Small intestine (tissue), 7 donors: ENCODE measurements at regions not wholly inside any gene's neighbourhood (a gene's known extent, or its start where the extent isn't known, plus 50 kb on each side); places are given as distances from the start of the nearest gene placed in this dataset.
A peak's percentile ranks its signal among the peaks of the same experiment; 100 is the strongest.

Experiments used
- DNase-seq, 2 donors: peaks; one replicate each; pipeline versions ENCODE4 v3.0.0 to v3.0.0-alpha.2; 2013
- FAIRE-seq: peaks from 2 replicates; lab custom pipeline; 2012; peaks lifted over from hg19 to GRCh38; lab: Jason Lieb, UNC
- H3K27ac ChIP-seq, 3 donors: one replicate each; pipeline ENCODE4 v1.5.1; 2013; ENCODE audit warnings: low read length in 2 of 3, mild to moderate bottlenecking in 2 of 3, control low read depth in 1 of 3, inconsistent platforms in 1 of 3, low read depth in 1 of 3, moderate library complexity in 1 of 3
- H3K27me3 ChIP-seq, 3 donors: one replicate each; pipeline ENCODE4 v1.6.1; 2013; ENCODE audit warnings: low read length in 3 of 3, inconsistent platforms in 1 of 3; ENCODE audit not compliant: control insufficient read depth in 3 of 3, insufficient read depth in 3 of 3
- H3K36me3 ChIP-seq, 3 donors: one replicate each; pipeline ENCODE4 v1.6.1; 2013; ENCODE audit warnings: low read length in 3 of 3, inconsistent platforms in 1 of 3, low read depth in 1 of 3, mild to moderate bottlenecking in 1 of 3, moderate library complexity in 1 of 3; ENCODE audit not compliant: control insufficient read depth in 3 of 3, insufficient read depth in 2 of 3
- H3K4me1 ChIP-seq, 3 donors: one replicate each; pipeline ENCODE4 v1.6.1; 2013; ENCODE audit warnings: low read length in 2 of 3, inconsistent platforms in 1 of 3, low read depth in 1 of 3, mild to moderate bottlenecking in 1 of 3, moderate library complexity in 1 of 3; ENCODE audit not compliant: control insufficient read depth in 3 of 3, insufficient read depth in 2 of 3
- H3K4me3 ChIP-seq, 3 donors: one replicate each; pipeline ENCODE4 v1.5.1; 2013; ENCODE audit warnings: low read length in 3 of 3, control low read depth in 1 of 3, inconsistent platforms in 1 of 3, low read depth in 1 of 3, mild to moderate bottlenecking in 1 of 3, moderate library complexity in 1 of 3
- H3K9me3 ChIP-seq, 2 donors: one replicate each; pipeline ENCODE4 v1.6.1; 2013; ENCODE audit warnings: low read depth in 1 of 2, low read length in 1 of 2; ENCODE audit not compliant: control insufficient read depth in 2 of 2, insufficient read depth in 1 of 2
- WGBS, 3 donors: extraction: QIAGEN DNeasy Blood & Tissue Kit; methylation state at CpG; one replicate each; pipeline ENCODE4 v1.1.7; 2013; 5-methylcytosine and 5-hydroxymethylcytosine counted together
- donor health status: healthy with polysubstance abuse.
- donor health status: control.
- donor health status: control.
- donor health status: Bipolar disorder and iron deficiency.
- donor health status: healthy.

GRCh38 chr20:40738976-40739375 is 49.9 kb upstream of the MAFB start:
- H3K9me3 ChIP-seq = no peaks in the 10 kb centered on the region
- no peaks in the 10 kb centered on the region for H3K4me1 ChIP-seq
- H3K27ac ChIP-seq = no peak overlapping the region
- 50 to 54% (median 53%) methylated on average over 9 of the region's 9 CpGs for WGBS, 3 donors
- peaks cover 0 to 4% (median 0%) of the 10 kb centered on the region in 3 donors for H3K27me3 ChIP-seq
- no peak for DNase-seq
- H3K4me3 ChIP-seq = no peak overlapping the region
- FAIRE-seq = no peak
- H3K36me3 ChIP-seq = no peaks in the 10 kb centered on the region

GRCh38 chr20:40739841-40740240 is 50.8 kb upstream of the MAFB start:
- FAIRE-seq = no peak
- 35 to 95% (median 44%) methylated on average over 1 of the region's 1 CpG for WGBS, 3 donors

GRCh38 chr20:40741507-40742106 is 52.6 kb upstream of the MAFB start:
- H3K27me3 ChIP-seq = peaks cover 0 to 4% (median 0%) of the 10 kb centered on the region in 3 donors
- no peaks in the 10 kb centered on the region for H3K9me3 ChIP-seq
- H3K4me3 ChIP-seq = no peak overlapping the region
- no peak overlapping the region for H3K27ac ChIP-seq
- H3K4me1 ChIP-seq = no peaks in the 10 kb centered on the region
- no peak for FAIRE-seq
- H3K36me3 ChIP-seq = no peaks in the 10 kb centered on the region
- peak; percentile 39 to 50 for DNase-seq
- 37 to 55% (median 44%) methylated on average over 6 of the region's 6 CpGs for WGBS, 3 donors

More at GRCh38 chr20:40739841-40740240, 50.8 kb upstream of the MAFB start:
- H3K9me3 ChIP-seq = no peaks in the 10 kb centered on the region
- H3K4me3 ChIP-seq = no peak overlapping the region
- no peaks in the 10 kb centered on the region for H3K36me3 ChIP-seq
- DNase-seq = no peak
- H3K4me1 ChIP-seq = no peaks in the 10 kb centered on the region
- H3K27me3 ChIP-seq = peaks cover 0 to 4% (median 0%) of the 10 kb centered on the region in 3 donors
- H3K27ac ChIP-seq = no peak overlapping the region

- WGBS, 3 donors = 48 to 55% (median 50%) methylated on average over 8 of the region's 8 CpGs
- Histone ChIP-seq H3K4me3 (no peak overlapping the region), H3K27ac (no peak overlapping the region), H3K4me1 (no peaks in the 10 kb centered on the region), H3K9me3 (no peaks in the 10 kb centered on the region), H3K36me3 (no peaks in the 10 kb centered on the region), H3K27me3 (peaks cover 0 to 4% (median 0%) of the 10 kb centered on the region in 3 donors)
- no peak for FAIRE-seq
- no peak for DNase-seq
Measured at GRCh38 chr20:40743141-40743775, 54.2 kb upstream of the MAFB start.

- Histone ChIP-seq H3K27me3 (no peaks in the 10 kb centered on the region), H3K27ac (no peak overlapping the region), H3K36me3 (no peaks in the 10 kb centered on the region), H3K4me1 (no peaks in the 10 kb centered on the region), H3K9me3 (no peaks in the 10 kb centered on the region), H3K4me3 (no peak overlapping the region)
- FAIRE-seq (no peak), DNase-seq (no peak)
- 74 to 75% (median 75%) methylated on average over 15 of the region's 15 CpGs for WGBS, 3 donors
Measured at GRCh38 chr20:40744072-40744817, 55.2 kb upstream of the MAFB start.

DNA sequence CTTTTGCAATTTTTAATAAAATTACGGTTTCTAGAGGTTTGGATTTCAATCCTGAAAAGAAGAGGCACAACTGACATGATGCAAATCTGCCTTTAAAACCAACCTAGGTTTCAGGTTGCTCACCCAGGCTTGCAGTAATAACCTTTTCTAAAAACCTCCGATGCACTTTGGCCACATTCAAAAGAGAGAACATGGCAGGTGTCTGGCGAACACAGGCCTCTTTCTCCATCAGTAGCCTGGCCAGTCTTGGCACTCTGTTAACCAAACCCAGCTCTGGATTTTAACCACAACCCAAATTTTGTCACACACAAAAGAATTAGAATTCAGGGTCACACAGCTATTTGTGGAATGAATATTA is 55.8 kb upstream of the MAFB start:
- no peak for FAIRE-seq
- no peaks in the 10 kb centered on the region for H3K36me3 ChIP-seq
- WGBS, 3 donors = 67 to 78% (median 71%) methylated on average over 3 of the region's 3 CpGs
- no peaks in the 10 kb centered on the region for H3K9me3 ChIP-seq
- H3K27ac ChIP-seq = no peak overlapping the region
- H3K27me3 ChIP-seq = no peaks in the 10 kb centered on the region
- H3K4me3 ChIP-seq = no peak overlapping the region
- no peaks in the 10 kb centered on the region for H3K4me1 ChIP-seq
- DNase-seq = no peak

DNA sequence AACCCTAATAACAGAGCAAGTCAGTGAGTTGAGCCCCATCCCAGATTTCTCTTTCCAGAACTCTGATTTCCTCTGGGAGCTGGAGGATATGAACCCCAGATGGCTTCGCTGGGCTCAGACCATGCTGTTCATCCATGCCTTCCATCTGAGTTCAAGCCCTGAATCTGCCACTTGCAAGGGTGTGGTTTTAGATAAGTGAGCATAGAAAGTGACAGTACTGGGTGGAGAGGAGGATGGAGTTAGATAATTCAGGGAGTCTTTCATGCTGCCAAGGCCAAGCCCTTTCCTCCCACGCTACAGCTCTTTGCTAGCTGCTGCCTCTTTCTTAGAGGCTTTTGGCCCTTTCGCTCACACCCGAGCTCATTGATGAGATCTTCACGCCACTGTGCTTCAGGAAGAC is 57.2 kb upstream of the MAFB start:
- DNase-seq (no peak), FAIRE-seq (no peak)
- Histone ChIP-seq H3K27ac (no peak overlapping the region), H3K9me3 (no peaks in the 10 kb centered on the region), H3K27me3 (no peaks in the 10 kb centered on the region), H3K4me1 (no peaks in the 10 kb centered on the region), H3K36me3 (no peaks in the 10 kb centered on the region), H3K4me3 (no peak overlapping the region)
- WGBS, 3 donors = 69 to 81% (median 74%) methylated on average over 5 of the region's 5 CpGs

- Histone ChIP-seq H3K9me3 (no peaks in the 10 kb centered on the region), H3K27ac (no peak overlapping the region), H3K36me3 (no peaks in the 10 kb centered on the region), H3K4me1 (no peaks in the 10 kb centered on the region), H3K4me3 (no peak overlapping the region), H3K27me3 (no peaks in the 10 kb centered on the region)
- DNase-seq = no peak
- 80 to 90% (median 82%) methylated on average over 3 of the region's 3 CpGs for WGBS, 3 donors
- no peak for FAIRE-seq
Measured at GRCh38 chr20:40748182-40748581, 59.1 kb upstream of the MAFB start.
